HepG2 (cell line): ENCODE measurements at regions not wholly inside any gene's neighbourhood (a gene's known extent, or its start where the extent isn't known, plus 50 kb on each side); places are given as distances from the start of the nearest gene placed in this dataset.

Experiments
- ATAC-seq: fragments of 200-7000 bp; cut with Tn5 transposase; 3 replicates; pipeline ENCODE4 v1.9.1; 2020; ENCODE audit warnings: mild to moderate bottlenecking, moderate library complexity
- BruUV-seq: library from RNA; stranded (reverse); fragments of 400-500 nt; replicated peaks from 2 replicates; lab custom pipeline; 2021; lab: Mats Ljungman, UMichigan
- CTCF ChIA-PET: fragments of 300-600 bp; formaldehyde crosslinking; extraction: SDS; loops from one replicate; lab custom pipeline; 2021; ENCODE audit warnings: low total read pairs, inconsistent platforms, low intra/inter-chr PET ratio; lab: Yijun Ruan, JAX
- POLR2A ChIA-PET: fragments of 350-600 bp; sonication (Branson Sonifier 250); formaldehyde crosslinking; loops from one replicate; lab custom pipeline; 2020; ENCODE audit warnings: antibody characterized with exemption, inconsistent platforms; lab: Yijun Ruan, JAX
- DNase-seq: peaks from one replicate; pipeline ENCODE4 v3.0.0-alpha.2; 2015; ENCODE audit warnings: low spot score
- FAIRE-seq: peaks from 3 replicates; lab custom pipeline; 2011; peaks lifted over from hg19 to GRCh38; lab: Jason Lieb, UNC
- H2AFZ ChIP-seq: one replicate; pipeline ENCODE4 v1.6.1; 2011; ENCODE audit warnings: low read length, inconsistent platforms
- H3K27ac ChIP-seq: fragments of 300-600 bp; 3 replicates; pipeline ENCODE4 v1.8.0; 2011; ENCODE audit warnings: mixed run types, mild to moderate bottlenecking, mixed read lengths, low read length, inconsistent platforms; ENCODE audit not compliant: insufficient read depth; ENCODE audit errors: extremely low read length
- H3K27me3 ChIP-seq, 2 experiments: fragments of 200-600 bp in 1 of 2; 2 replicates in 1 of 2; 3 replicates in 1 of 2; pipeline versions ENCODE4 v1.6.0 to v1.8.0; 2011; ENCODE audit warnings: low read length in 2 of 2, mild to moderate bottlenecking in 2 of 2, moderate library complexity in 2 of 2, inconsistent platforms in 1 of 2; ENCODE audit not compliant: insufficient read depth in 2 of 2, control insufficient read depth in 1 of 2
- H3K36me3 ChIP-seq, 2 experiments: fragments of 200-600 bp in 1 of 2; replicated peaks in 1 of 2; 2 replicates in 1 of 2; 3 replicates in 1 of 2; pipeline versions ENCODE4 v1.5.1 to v1.8.0; 2011; ENCODE audit warnings: low read length in 2 of 2, inconsistent platforms in 1 of 2; ENCODE audit not compliant: insufficient read depth in 2 of 2, control insufficient read depth in 1 of 2
- H3K4me1 ChIP-seq: 2 replicates; pipeline ENCODE4 v1.5.1; 2012; ENCODE audit warnings: low read length, inconsistent platforms; ENCODE audit not compliant: insufficient read depth
- H3K4me2 ChIP-seq: 2 replicates; pipeline ENCODE4 v1.6.0; 2011; ENCODE audit warnings: low read depth, low read length, inconsistent platforms
- H3K4me3 ChIP-seq, 3 experiments: fragments of 200-600 bp in 1 of 3; sonication (generic), shearing (Covaris generic) in 1 of 3; replicated peaks in 1 of 3; 2 replicates each; pipeline ENCODE4 v1.5.1; 2011 to 2016; ENCODE audit warnings: low read length in 3 of 3, inconsistent platforms in 2 of 3, low read depth in 2 of 3, mild to moderate bottlenecking in 2 of 3, control low read depth in 1 of 3, mixed read lengths in 1 of 3; ENCODE audit not compliant: insufficient read depth in 1 of 3
- H3K79me2 ChIP-seq: one replicate; pipeline ENCODE4 v1.6.1; 2011; ENCODE audit warnings: low read length, inconsistent platforms; ENCODE audit not compliant: insufficient read depth
- H3K9ac ChIP-seq: 2 replicates; pipeline ENCODE4 v1.6.0; 2011; ENCODE audit warnings: mild to moderate bottlenecking, low read depth, low read length, inconsistent platforms; ENCODE audit not compliant: insufficient read depth
- H3K9me3 ChIP-seq: 2 replicates; pipeline ENCODE4 v1.5.1; 2012; ENCODE audit warnings: mild to moderate bottlenecking, low read length
- H4K20me1 ChIP-seq: 2 replicates; pipeline ENCODE4 v1.6.0; 2011; ENCODE audit warnings: inconsistent platforms, mild to moderate bottlenecking, low read length, moderate library complexity; ENCODE audit not compliant: insufficient read depth
- HMG20A ChIP-seq: IDR thresholded peaks from 2 replicates; pipeline ENCODE4 v1.6.1; 2016; ENCODE audit warnings: borderline replicate concordance
- MIER3 ChIP-seq: IDR thresholded peaks from 2 replicates; pipeline ENCODE4 v1.6.1; 2016; ENCODE audit warnings: missing compliant biosample characterization, borderline replicate concordance
- MIXL1 ChIP-seq: IDR thresholded peaks from 2 replicates; pipeline ENCODE4 v1.6.1; 2016
- MNT ChIP-seq: fragments of 450-650 bp; IDR thresholded peaks from 2 replicates; pipeline ENCODE4 v1.6.1; 2016
- NFIB ChIP-seq: sonication (generic); formaldehyde crosslinking; IDR thresholded peaks from 2 replicates; pipeline ENCODE4 v1.9.0; 2021; ENCODE audit warnings: missing genetic modification reagents, mild to moderate bottlenecking, borderline replicate concordance
- SP5 ChIP-seq: IDR thresholded peaks from 2 replicates; pipeline ENCODE4 v1.6.1; 2016; ENCODE audit warnings: low read depth, borderline replicate concordance
- SRSF9 ChIP-seq: fragments of 200-400 bp; formaldehyde crosslinking; IDR thresholded peaks from 2 replicates; pipeline ENCODE4 v1.6.1; 2018; ENCODE audit warnings: borderline replicate concordance, mild to moderate bottlenecking, low read depth, low read length; ENCODE audit not compliant: insufficient read depth, poor library complexity, severe bottlenecking
- TBX2 ChIP-seq: sonication (generic); formaldehyde crosslinking; IDR thresholded peaks from 2 replicates; pipeline ENCODE4 v1.5.0; 2020; ENCODE audit warnings: missing genetic modification reagents, mild to moderate bottlenecking, borderline replicate concordance
- TRIM24 ChIP-seq: sonication (generic); formaldehyde crosslinking; IDR thresholded peaks from 2 replicates; pipeline ENCODE4 v1.8.0; 2022; ENCODE audit warnings: mild to moderate bottlenecking, missing genetic modification reagents
- TSC22D2 ChIP-seq: sonication (generic); formaldehyde crosslinking; IDR thresholded peaks from 2 replicates; pipeline ENCODE4 v1.5.1; 2020; ENCODE audit warnings: missing genetic modification reagents, mild to moderate bottlenecking, borderline replicate concordance
- ZFP37 ChIP-seq: sonication (generic); formaldehyde crosslinking; IDR thresholded peaks from 2 replicates; pipeline ENCODE4 v1.4.0; 2020; ENCODE audit warnings: missing genetic modification reagents, borderline replicate concordance
- ZKSCAN8 ChIP-seq: IDR thresholded peaks from 2 replicates; pipeline ENCODE4 v1.6.1; 2016; ENCODE audit warnings: borderline replicate concordance, missing genetic modification reagents, missing compliant biosample characterization
- ZNF326 ChIP-seq: sonication (generic); formaldehyde crosslinking; IDR thresholded peaks from 2 replicates; pipeline ENCODE4 v1.4.0; 2020; ENCODE audit warnings: missing genetic modification reagents, borderline replicate concordance
- ZNF331 ChIP-seq: sonication (generic); formaldehyde crosslinking; IDR thresholded peaks from 2 replicates; pipeline ENCODE4 v1.4.0; 2020; ENCODE audit warnings: missing genetic modification reagents
- ZNF33B ChIP-seq: sonication (generic); formaldehyde crosslinking; IDR thresholded peaks from 2 replicates; pipeline ENCODE4 v1.5.1; 2020; ENCODE audit warnings: mild to moderate bottlenecking, missing genetic modification reagents
- ZNF562 ChIP-seq: sonication (generic); formaldehyde crosslinking; IDR thresholded peaks from 2 replicates; pipeline ENCODE4 v1.8.0; 2022; ENCODE audit warnings: missing genetic modification reagents, borderline replicate concordance
- WGBS: methylation state at CpG from one replicate; pipeline ENCODE4 v1.1.6; 2017; ENCODE audit warnings: low lambda C conversion rate; 5-methylcytosine and 5-hydroxymethylcytosine counted together
- in situ Hi-C: cut with HindIII; loops from 2 replicates; pipeline ENCODE4 v1.10.0; 2017; ENCODE audit warnings: low pct_unique_long_range_greater_than_20kb; ENCODE audit not compliant: extremely low pct_ligation_motif_present
- intact Hi-C: fragments of 100-400 bp; cut with micrococcal nuclease; formaldehyde crosslinking; loops from one replicate; pipeline ENCODE4 v1.10.0; 2022; ENCODE audit not compliant: unreplicated experiment
- TF ChIP-seq, protein P1 (sequence below): sonication (generic); formaldehyde crosslinking; IDR thresholded peaks from 2 replicates; pipeline ENCODE4 v1.8.0; 2022; ENCODE audit warnings: missing genetic modification reagents, mild to moderate bottlenecking, inconsistent platforms, borderline replicate concordance
- TF ChIP-seq, protein P2 (sequence below): sonication (generic); formaldehyde crosslinking; IDR thresholded peaks from 2 replicates; pipeline ENCODE4 v1.4.0; 2020; ENCODE audit warnings: mild to moderate bottlenecking, missing genetic modification reagents, borderline replicate concordance

- no peak overlapping the region for H2AFZ ChIP-seq
- H3K4me3 ChIP-seq: no peak overlapping the region
- ATAC-seq: no peak
- no peaks in the 10 kb centered on the region for H3K27me3 ChIP-seq
- no peak overlapping the region for H3K4me2 ChIP-seq
- BruUV-seq: no TSS peak
- 3% methylated on average over 1 of the region's 1 CpG for WGBS
- TF ChIP-seq TSC22D2 (CRISPR knock-in tag) (no peak), ZFP37 (CRISPR knock-in tag) (no peak), ZNF33B (CRISPR knock-in tag) (no peak), ZNF326 (CRISPR knock-in tag) (no peak), ZNF331 (CRISPR knock-in tag) (no peak), MNT (no peak), TRIM24 (CRISPR knock-in tag) (no peak), HMG20A (CRISPR knock-in tag) (no peak), ZKSCAN8 (CRISPR knock-in tag) (no peak), MIXL1 (CRISPR knock-in tag) (no peak), ZNF562 (CRISPR knock-in tag) (no peak), NFIB (CRISPR knock-in tag) (no peak), TBX2 (no peak), SP5 (CRISPR knock-in tag) (no peak), SRSF9 (no peak), MIER3 (no peak)
- TF ChIP-seq, protein P1, sequence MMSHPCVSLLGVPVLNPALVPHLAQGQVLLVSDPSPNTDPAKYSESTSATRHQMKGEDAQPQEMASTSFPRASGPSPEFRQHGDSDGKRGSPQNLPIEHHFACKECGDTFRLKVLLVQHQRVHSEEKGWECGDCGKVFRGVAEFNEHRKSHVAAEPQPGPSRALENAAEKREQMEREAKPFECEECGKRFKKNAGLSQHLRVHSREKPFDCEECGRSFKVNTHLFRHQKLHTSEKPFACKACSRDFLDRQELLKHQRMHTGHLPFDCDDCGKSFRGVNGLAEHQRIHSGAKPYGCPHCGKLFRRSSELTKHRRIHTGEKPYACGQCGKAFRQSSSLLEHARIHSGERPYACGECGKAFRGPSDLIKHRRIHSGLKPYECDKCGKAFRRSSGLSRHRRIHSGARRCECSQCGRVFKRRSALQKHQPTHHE (CRISPR knock-in tag): no peak
- TF ChIP-seq, protein P2, sequence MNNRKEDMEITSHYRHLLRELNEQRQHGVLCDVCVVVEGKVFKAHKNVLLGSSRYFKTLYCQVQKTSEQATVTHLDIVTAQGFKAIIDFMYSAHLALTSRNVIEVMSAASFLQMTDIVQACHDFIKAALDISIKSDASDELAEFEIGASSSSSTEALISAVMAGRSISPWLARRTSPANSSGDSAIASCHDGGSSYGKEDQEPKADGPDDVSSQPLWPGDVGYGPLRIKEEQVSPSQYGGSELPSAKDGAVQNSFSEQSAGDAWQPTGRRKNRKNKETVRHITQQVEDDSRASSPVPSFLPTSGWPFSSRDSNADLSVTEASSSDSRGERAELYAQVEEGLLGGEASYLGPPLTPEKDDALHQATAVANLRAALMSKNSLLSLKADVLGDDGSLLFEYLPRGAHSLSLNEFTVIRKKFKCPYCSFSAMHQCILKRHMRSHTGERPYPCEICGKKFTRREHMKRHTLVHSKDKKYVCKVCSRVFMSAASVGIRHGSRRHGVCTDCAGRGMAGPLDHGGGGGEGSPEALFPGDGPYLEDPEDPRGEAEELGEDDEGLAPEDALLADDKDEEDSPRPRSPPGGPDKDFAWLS (CRISPR knock-in tag): no peak
- TF ChIP-seq, all 625 proteins: peak for 0
- DNase-seq (no peak), FAIRE-seq (no peak)
- Histone ChIP-seq H3K36me3 (no peaks in the 10 kb centered on the region), H3K4me1 (no peaks in the 10 kb centered on the region), H4K20me1 (no peaks in the 10 kb centered on the region), H3K79me2 (no peaks in the 10 kb centered on the region), H3K9me3 (peaks cover 35% of the 10 kb centered on the region), H3K9ac (no peak overlapping the region), H3K27ac (no peak overlapping the region)
- intact Hi-C loops: no loop called here
- in situ Hi-C loops: no loop called here
- POLR2A ChIA-PET: no interaction called here
- CTCF ChIA-PET: no interaction called here
Observed at GRCh38 chr3:25252291-25252690, 175.8 kb upstream of the RARB start.
